ENCODE measurements at regions not wholly inside any gene's neighbourhood (a gene's known extent, or its start where the extent isn't known, plus 50 kb on each side); places are given as distances from the start of the nearest gene placed in this dataset.
A peak's percentile ranks its signal among the peaks of the same experiment; 100 is the strongest.

- peak; percentile 71 for DNase-seq
Observed at GRCh38 chr11:56932572-56933220, 56.0 kb upstream of the OR5AK2 start.

- DNase-seq, result no peak
Observed at GRCh38 chr11:56923116-56923515, 65.6 kb upstream of the OR5AK2 start.

GRCh38 chr11:56922421-56922820 is 66.3 kb upstream of the OR5AK2 start:
- DNase-seq, result no peak

- DNase-seq, result peak; percentile 69
Observed at GRCh38 chr11:56917708-56918400, 70.9 kb upstream of the OR5AK2 start.

- DNase-seq, result peak; percentile 60
Observed at GRCh38 chr11:56916587-56916986, 72.1 kb upstream of the OR5AK2 start.

GRCh38 chr11:56916162-56916561 is 72.6 kb upstream of the OR5AK2 start:
- no peak for DNase-seq

- no peak for DNase-seq
Observed at GRCh38 chr11:56911312-56911711, 77.4 kb upstream of the OR5AK2 start.

GRCh38 chr11:56910785-56911184 is 77.9 kb upstream of the OR5AK2 start:
- DNase-seq, result no peak

- DNase-seq, result no peak
Observed at GRCh38 chr11:56910046-56910773, 78.5 kb upstream of the OR5AK2 start.

- no peak for DNase-seq
Observed at GRCh38 chr11:56909563-56909962, 79.2 kb upstream of the OR5AK2 start.

- DNase-seq, result no peak
Observed at GRCh38 chr11:56909080-56909479, 79.6 kb upstream of the OR5AK2 start.

GRCh38 chr11:56906683-56907148 is 82.0 kb upstream of the OR5AK2 start:
- no peak for DNase-seq

GRCh38 chr11:56905936-56906335 is 82.8 kb upstream of the OR5AK2 start:
- DNase-seq, result no peak

- no peak for DNase-seq
Observed at GRCh38 chr11:56905442-56905841, 83.3 kb upstream of the OR5AK2 start.

- DNase-seq, result no peak
Observed at GRCh38 chr11:56898856-56899255, 89.9 kb upstream of the OR5AK2 start.

- no peak for DNase-seq
Observed at GRCh38 chr11:56890584-56891305, 98.0 kb upstream of the OR5AK2 start.

GRCh38 chr11:56889986-56890385 is 98.7 kb upstream of the OR5AK2 start:
- no peak for DNase-seq

GRCh38 chr11:56887940-56888339 is 100.8 kb upstream of the OR5AK2 start:
- no peak for DNase-seq

GRCh38 chr11:56886455-56886854 is 102.3 kb upstream of the OR5AK2 start:
- no peak for DNase-seq

GRCh38 chr11:56885854-56886253 is 102.9 kb upstream of the OR5AK2 start:
- no peak for DNase-seq

- no peak for DNase-seq
Observed at GRCh38 chr11:56885177-56885576, 103.5 kb upstream of the OR5AK2 start.

GRCh38 chr11:56883371-56883987 is 105.2 kb upstream of the OR5AK2 start:
- no peak for DNase-seq

Measured in activated CD4-positive, alpha-beta T cell treated with anti-CD3 and anti-CD28 coated beads, Interleukin-10, Interleukin-2, amounts not matched to agents 100 ng/mL and 50 ng/mL, durations not matched to agents 16 hours and 8 hours (primary cell).